DMS79 (cell line): ENCODE measurements at regions not wholly inside any gene's neighbourhood (a gene's known extent, or its start where the extent isn't known, plus 50 kb on each side); places are given as distances from the start of the nearest gene placed in this dataset.

ENCODE experiments used
- DNase-seq: peaks from one replicate; lab custom pipeline; 2025; lab: John Stamatoyannopoulos, UW

- no peak for DNase-seq
These were observed 306.3 kb upstream of the SP8 start for GRCh38 chr7:21092766-21093702.

- no peak for DNase-seq
These were observed 307.9 kb upstream of the SP8 start for GRCh38 chr7:21094589-21094988.

- DNase-seq = no peak
These were observed 312.7 kb upstream of the SP8 start for GRCh38 chr7:21099432-21099831.

GRCh38 chr7:21099955-21100354 is 313.3 kb upstream of the SP8 start:
- no peak for DNase-seq

- DNase-seq = no peak
These were observed 314.9 kb upstream of the SP8 start for GRCh38 chr7:21101541-21101940.

GRCh38 chr7:21103426-21104123 is 316.9 kb upstream of the SP8 start:
- DNase-seq = no peak

GRCh38 chr7:21104124-21104500 is 317.4 kb upstream of the SP8 start:
- DNase-seq = no peak

GRCh38 chr7:21106296-21106732 is 319.6 kb upstream of the SP8 start:
- DNase-seq = no peak

GRCh38 chr7:21107101-21107500 is 320.4 kb upstream of the SP8 start:
- no peak for DNase-seq

GRCh38 chr7:21108182-21108581 is 319.7 kb upstream of the SP4 start:
- no peak for DNase-seq

- no peak for DNase-seq
These were observed 314.1 kb upstream of the SP4 start for GRCh38 chr7:21113609-21114415.

GRCh38 chr7:21123586-21123985 is 304.3 kb upstream of the SP4 start:
- no peak for DNase-seq

GRCh38 chr7:21125297-21125696 is 302.6 kb upstream of the SP4 start:
- no peak for DNase-seq

- DNase-seq = no peak
These were observed 299.6 kb upstream of the SP4 start for GRCh38 chr7:21128062-21128817.

GRCh38 chr7:21131897-21132296 is 296.0 kb upstream of the SP4 start:
- no peak for DNase-seq

- no peak for DNase-seq
These were observed 293.3 kb upstream of the SP4 start for GRCh38 chr7:21134631-21135030.

GRCh38 chr7:21135437-21135836 is 292.4 kb upstream of the SP4 start:
- no peak for DNase-seq

GRCh38 chr7:21137640-21138039 is 290.2 kb upstream of the SP4 start:
- DNase-seq = no peak

- DNase-seq = no peak
These were observed 287.3 kb upstream of the SP4 start for GRCh38 chr7:21140622-21141021.

GRCh38 chr7:21141476-21141875 is 286.4 kb upstream of the SP4 start:
- no peak for DNase-seq

GRCh38 chr7:21142081-21142480 is 285.8 kb upstream of the SP4 start:
- no peak for DNase-seq
